SK-N-SH treated with all-trans-retinoic acid at 6 μM for 48 hours (cell line): ENCODE measurements at regions not wholly inside any gene's neighbourhood (a gene's known extent, or its start where the extent isn't known, plus 50 kb on each side); places are given as distances from the start of the nearest gene placed in this dataset.
A peak's percentile ranks its signal among the peaks of the same experiment; 100 is the strongest.

Experiments used
- ATAC-seq: fragments of 200-7000 bp; cut with Tn5 transposase; 3 replicates; pipeline ENCODE4 v1.9.1; 2020; ENCODE audit warnings: mild to moderate bottlenecking, moderate library complexity
- BACH2 ChIP-seq: fragments of 250-450 bp; sonication (Bioruptor Pico); IDR thresholded peaks from 2 replicates; pipeline ENCODE4 v1.9.0; 2021; ENCODE audit warnings: mild to moderate bottlenecking, borderline replicate concordance
- CSDC2 ChIP-seq: fragments of 250-450 bp; sonication (Bioruptor Pico); IDR thresholded peaks from 2 replicates; pipeline ENCODE4 v1.5.0; 2020; ENCODE audit warnings: mild to moderate bottlenecking, moderate library complexity
- CSRNP3 ChIP-seq: fragments of 250-450 bp; sonication (Bioruptor Pico); IDR thresholded peaks from 2 replicates; pipeline ENCODE4 v1.5.1; 2021; ENCODE audit warnings: mild to moderate bottlenecking, moderate library complexity
- ESRRG ChIP-seq: fragments of 250-450 bp; sonication (Bioruptor Pico); IDR thresholded peaks from 2 replicates; pipeline ENCODE4 v1.6.1; 2021; ENCODE audit warnings: mild to moderate bottlenecking
- ISL1 ChIP-seq: fragments of 250-450 bp; sonication (Bioruptor Pico); IDR thresholded peaks from 2 replicates; pipeline ENCODE4 v2.1.2; 2022; ENCODE audit warnings: mild to moderate bottlenecking, moderate library complexity
- PATZ1 ChIP-seq: fragments of 250-450 bp; sonication (Bioruptor Pico); IDR thresholded peaks from 2 replicates; pipeline ENCODE4 v1.8.0; 2020; ENCODE audit warnings: mild to moderate bottlenecking, moderate library complexity, borderline replicate concordance
- POU6F1 ChIP-seq: fragments of 250-450 bp; sonication (Bioruptor Pico); IDR thresholded peaks from 2 replicates; pipeline ENCODE4 v1.8.0; 2021; ENCODE audit warnings: low read depth, mild to moderate bottlenecking, moderate library complexity, borderline replicate concordance
- PPARA ChIP-seq: fragments of 250-450 bp; sonication (Bioruptor Pico); IDR thresholded peaks from 2 replicates; pipeline ENCODE4 v1.5.0; 2020; ENCODE audit warnings: mild to moderate bottlenecking, borderline replicate concordance
- RARB ChIP-seq: fragments of 250-450 bp; sonication (Bioruptor Pico); IDR thresholded peaks from 2 replicates; pipeline ENCODE4 v1.8.0; 2021; ENCODE audit warnings: mild to moderate bottlenecking, moderate library complexity
- SNAI2 ChIP-seq: fragments of 250-450 bp; sonication (Bioruptor Pico); IDR thresholded peaks from 2 replicates; pipeline ENCODE4 v1.5.0; 2020; ENCODE audit warnings: mild to moderate bottlenecking, moderate library complexity
- TCF4 ChIP-seq: fragments of 250-450 bp; sonication (Bioruptor Pico); IDR thresholded peaks from 2 replicates; pipeline ENCODE4 v1.8.0; 2021; ENCODE audit warnings: mild to moderate bottlenecking, moderate library complexity, borderline replicate concordance
- TOX ChIP-seq: fragments of 250-450 bp; sonication (Bioruptor Pico); IDR thresholded peaks from 2 replicates; pipeline ENCODE4 v1.8.0; 2021; ENCODE audit warnings: mild to moderate bottlenecking, moderate library complexity, borderline replicate concordance
- ZC3H10 ChIP-seq: fragments of 250-450 bp; sonication (Bioruptor Pico); IDR thresholded peaks from 2 replicates; pipeline ENCODE4 v1.5.1; 2021; ENCODE audit warnings: mild to moderate bottlenecking, moderate library complexity
- ZFP3 ChIP-seq: fragments of 250-450 bp; sonication (Bioruptor Pico); IDR thresholded peaks from 2 replicates; pipeline ENCODE4 v1.5.0; 2020; ENCODE audit warnings: mild to moderate bottlenecking, moderate library complexity
- ZFP30 ChIP-seq: fragments of 450-650 bp; formaldehyde crosslinking; IDR thresholded peaks from 2 replicates; pipeline ENCODE4 v1.5.0; 2022; ENCODE audit warnings: mild to moderate bottlenecking, moderate library complexity
- ZNF565 ChIP-seq: fragments of 450-650 bp; formaldehyde crosslinking; conservative IDR thresholded peaks from 2 replicates; pipeline ENCODE4 v1.5.0; 2020; ENCODE audit warnings: low read depth, mild to moderate bottlenecking, moderate library complexity
- ZNF70 ChIP-seq: fragments of 450-650 bp; formaldehyde crosslinking; IDR thresholded peaks from 2 replicates; pipeline ENCODE4 v1.5.0; 2020; ENCODE audit warnings: mild to moderate bottlenecking, moderate library complexity
- ZNF8 ChIP-seq: fragments of 450-650 bp; formaldehyde crosslinking; IDR thresholded peaks from 2 replicates; pipeline ENCODE4 v1.5.0; 2020; ENCODE audit warnings: mild to moderate bottlenecking, moderate library complexity

GRCh38 chr4:116923389-116923788, 162.0 kb downstream of the TRAM1L1 start:
- no peak for ATAC-seq

GRCh38 chr4:116913451-116913850, 171.9 kb downstream of the TRAM1L1 start:
- no peak for ATAC-seq
- no peak for TF ChIP-seq ZNF70 (CRISPR knock-in tag)
- TF ChIP-seq, all 23 proteins: peak for 0

More at GRCh38 chr4:116923389-116923788, 162.0 kb downstream of the TRAM1L1 start:
- TF ChIP-seq RARB (CRISPR knock-in tag) (no peak), CSDC2 (CRISPR knock-in tag) (no peak), ZNF8 (CRISPR knock-in tag) (no peak)
- TF ChIP-seq, all 23 proteins: peak for 0

GRCh38 chr4:116906758-116907157, 178.6 kb downstream of the TRAM1L1 start:
- TF ChIP-seq CSRNP3 (CRISPR knock-in tag), result no peak
- no peak for TF ChIP-seq ESRRG (CRISPR knock-in tag)
- no peak for TF ChIP-seq POU6F1 (CRISPR knock-in tag)
- TF ChIP-seq ISL1 (CRISPR knock-in tag), result no peak
- TF ChIP-seq ZNF70 (CRISPR knock-in tag), result no peak
- no peak for TF ChIP-seq ZNF565 (CRISPR knock-in tag)
- no peak for TF ChIP-seq PPARA (CRISPR knock-in tag)
- no peak for TF ChIP-seq ZC3H10 (CRISPR knock-in tag)
- no peak for TF ChIP-seq SNAI2 (CRISPR knock-in tag)
- no peak for TF ChIP-seq ZNF8 (CRISPR knock-in tag)
- TF ChIP-seq PATZ1 (CRISPR knock-in tag), result no peak
- TF ChIP-seq RARB (CRISPR knock-in tag), result no peak
- ATAC-seq, result no peak

- no peak for ATAC-seq
- TF ChIP-seq ZFP30, result no peak
- TF ChIP-seq TCF4 (CRISPR knock-in tag), result peak; percentile 45; the same call in 1 of the 2 replicates
Measured at GRCh38 chr4:116899561-116899960, 185.8 kb downstream of the TRAM1L1 start.

GRCh38 chr4:116885579-116885978, 199.8 kb downstream of the TRAM1L1 start:
- ATAC-seq, result no peak
- TF ChIP-seq ZFP3, result no peak
- TF ChIP-seq TCF4 (CRISPR knock-in tag), result peak; percentile 51

GRCh38 chr4:116882503-116882902, 202.9 kb downstream of the TRAM1L1 start:
- TF ChIP-seq BACH2 (CRISPR knock-in tag), result no peak
- TF ChIP-seq POU6F1 (CRISPR knock-in tag), result no peak
- TF ChIP-seq PPARA (CRISPR knock-in tag), result no peak
- no peak for TF ChIP-seq SNAI2 (CRISPR knock-in tag)
- TF ChIP-seq TOX (CRISPR knock-in tag), result no peak
- TF ChIP-seq ZFP3, result no peak
- no peak for ATAC-seq
